ENCODE measurements at regions not wholly inside any gene's neighbourhood (a gene's known extent, or its start where the extent isn't known, plus 50 kb on each side); places are given as distances from the start of the nearest gene placed in this dataset.

DNA sequence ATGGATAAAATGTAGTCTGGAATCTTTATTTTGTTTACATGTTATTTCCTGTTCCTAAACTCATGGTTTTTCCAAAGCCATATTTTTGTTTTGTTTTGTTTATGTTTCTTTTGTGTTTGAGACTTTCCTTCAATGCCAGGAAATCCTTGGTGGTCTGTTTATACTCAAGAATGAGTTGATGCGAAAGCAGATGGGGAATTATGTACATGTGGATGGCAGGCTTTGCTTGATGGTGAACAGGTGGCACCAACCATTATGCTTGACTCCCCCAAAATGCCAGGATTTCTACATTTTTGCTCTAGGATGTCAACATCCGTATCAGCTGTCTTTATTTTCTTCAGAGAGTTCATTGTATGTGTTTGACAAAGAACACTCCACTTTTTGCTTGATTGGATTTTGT is 448.5 kb downstream of the PRDM2 start:
- H3K27me3 ChIP-seq (ENCODE audit: control insufficient read depth in 3 of 3, insufficient read depth in 3 of 3, low read length in 3 of 3) = no peaks in the 10 kb centered on the region
- H3K27ac ChIP-seq (ENCODE audit: low read depth in 1 of 3, low read length in 2 of 3) = no peak overlapping the region
- no peak for FAIRE-seq
- no peak for DNase-seq
- no peaks in the 10 kb centered on the region for H3K9me3 ChIP-seq (ENCODE audit: control insufficient read depth in 2 of 2, insufficient read depth in 1 of 2, low read depth in 1 of 2, low read length in 1 of 2)
- H3K4me3 ChIP-seq (ENCODE audit: low read depth in 1 of 3, low read length in 3 of 3) = no peak overlapping the region
- no peaks in the 10 kb centered on the region for H3K36me3 ChIP-seq (ENCODE audit: control insufficient read depth in 3 of 3, insufficient read depth in 2 of 3, low read depth in 1 of 3, low read length in 3 of 3)
- H3K4me1 ChIP-seq (ENCODE audit: control insufficient read depth in 3 of 3, insufficient read depth in 2 of 3, low read depth in 1 of 3, low read length in 2 of 3) = no peaks in the 10 kb centered on the region
- 58 to 84% (median 73%) methylated on average over 2 of the region's 2 CpGs for WGBS, 3 donors

DNA sequence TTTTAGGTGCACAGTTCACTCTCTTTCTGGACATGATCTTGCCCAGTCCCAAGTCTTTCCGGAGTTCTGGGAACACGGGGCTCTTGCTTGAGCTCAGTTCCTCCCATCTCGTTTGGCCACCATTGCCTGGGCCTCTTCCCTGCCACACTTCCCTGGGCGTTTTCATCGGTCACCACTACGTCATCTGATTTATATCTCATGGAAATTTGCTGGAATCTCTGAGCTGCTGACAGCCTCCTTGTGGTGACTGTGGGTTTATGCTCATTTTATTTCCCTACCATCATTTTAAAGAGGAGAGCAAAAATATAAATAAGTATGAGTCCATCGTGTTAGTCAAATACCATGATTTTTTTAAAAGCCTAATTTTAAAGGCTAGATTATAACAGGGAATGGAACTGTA is 449.1 kb upstream of the KAZN start:
- no peaks in the 10 kb centered on the region for H3K9me3 ChIP-seq (ENCODE audit: control insufficient read depth in 2 of 2, insufficient read depth in 1 of 2, low read depth in 1 of 2, low read length in 1 of 2)
- no peak overlapping the region for H3K4me3 ChIP-seq (ENCODE audit: low read depth in 1 of 3, low read length in 3 of 3)
- no peak overlapping the region for H3K27ac ChIP-seq (ENCODE audit: low read depth in 1 of 3, low read length in 2 of 3)
- no peaks in the 10 kb centered on the region for H3K36me3 ChIP-seq (ENCODE audit: control insufficient read depth in 3 of 3, insufficient read depth in 2 of 3, low read depth in 1 of 3, low read length in 3 of 3)
- 85 to 91% (median 86%) methylated on average over 7 of the region's 7 CpGs for WGBS, 3 donors
- DNase-seq = no peak
- FAIRE-seq = no peak
- no peaks in the 10 kb centered on the region for H3K27me3 ChIP-seq (ENCODE audit: control insufficient read depth in 3 of 3, insufficient read depth in 3 of 3, low read length in 3 of 3)
- H3K4me1 ChIP-seq (ENCODE audit: control insufficient read depth in 3 of 3, insufficient read depth in 2 of 3, low read depth in 1 of 3, low read length in 2 of 3) = no peaks in the 10 kb centered on the region

GRCh38 chr1:14156543-14156942 is 441.9 kb upstream of the KAZN start:
- Histone ChIP-seq H3K9me3 (ENCODE audit: control insufficient read depth in 2 of 2, insufficient read depth in 1 of 2, low read depth in 1 of 2, low read length in 1 of 2) (peaks cover 0 to 9% of the 10 kb centered on the region in 2 donors), H3K36me3 (ENCODE audit: control insufficient read depth in 3 of 3, insufficient read depth in 2 of 3, low read depth in 1 of 3, low read length in 3 of 3) (no peaks in the 10 kb centered on the region), H3K27ac (ENCODE audit: low read depth in 1 of 3, low read length in 2 of 3) (no peak overlapping the region), H3K27me3 (ENCODE audit: control insufficient read depth in 3 of 3, insufficient read depth in 3 of 3, low read length in 3 of 3) (no peaks in the 10 kb centered on the region), H3K4me1 (ENCODE audit: control insufficient read depth in 3 of 3, insufficient read depth in 2 of 3, low read depth in 1 of 3, low read length in 2 of 3) (no peaks in the 10 kb centered on the region), H3K4me3 (ENCODE audit: low read depth in 1 of 3, low read length in 3 of 3) (no peak overlapping the region)
- DNase-seq (no peak), FAIRE-seq (no peak)
- 93 to 98% (median 96%) methylated on average over 4 of the region's 4 CpGs for WGBS, 3 donors

- no peaks in the 10 kb centered on the region for H3K4me1 ChIP-seq (ENCODE audit: control insufficient read depth in 3 of 3, insufficient read depth in 2 of 3, low read depth in 1 of 3, low read length in 2 of 3)
- peaks cover 0 to 22% of the 10 kb centered on the region in 2 donors for H3K9me3 ChIP-seq (ENCODE audit: control insufficient read depth in 2 of 2, insufficient read depth in 1 of 2, low read depth in 1 of 2, low read length in 1 of 2)
- H3K4me3 ChIP-seq (ENCODE audit: low read depth in 1 of 3, low read length in 3 of 3) = no peak overlapping the region
- no peak for FAIRE-seq
- no peak overlapping the region for H3K27ac ChIP-seq (ENCODE audit: low read depth in 1 of 3, low read length in 2 of 3)
- 17 to 32% (median 28%) methylated on average over 2 of the region's 2 CpGs for WGBS, 3 donors
- H3K36me3 ChIP-seq (ENCODE audit: control insufficient read depth in 3 of 3, insufficient read depth in 2 of 3, low read depth in 1 of 3, low read length in 3 of 3) = no peaks in the 10 kb centered on the region
- H3K27me3 ChIP-seq (ENCODE audit: control insufficient read depth in 3 of 3, insufficient read depth in 3 of 3, low read length in 3 of 3) = no peaks in the 10 kb centered on the region
- no peak for DNase-seq
Observed at GRCh38 chr1:14160781-14161180, 437.7 kb upstream of the KAZN start.

DNA sequence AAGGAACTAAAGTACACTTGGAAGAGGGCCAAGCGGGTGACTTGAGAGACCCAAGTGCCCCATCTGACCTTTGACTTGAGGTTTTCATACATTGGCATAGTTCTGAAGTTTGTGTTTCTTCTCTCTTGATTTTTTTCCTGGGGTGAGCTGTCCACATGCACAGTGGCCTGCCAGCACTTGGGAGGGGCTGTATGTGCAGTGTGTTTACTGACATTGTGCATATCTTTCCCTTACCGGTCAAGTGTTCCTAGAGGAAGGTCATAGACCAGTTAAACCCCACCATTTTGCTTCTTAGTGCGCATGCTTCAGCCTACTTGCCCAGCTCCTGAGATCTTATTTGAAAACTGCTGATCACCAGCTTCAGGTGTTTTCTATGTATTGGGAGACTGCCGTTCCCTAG is 435.2 kb upstream of the KAZN start:
- no peak for FAIRE-seq

GRCh38 chr1:14165371-14165801 is 433.1 kb upstream of the KAZN start:
- Histone ChIP-seq H3K4me3 (ENCODE audit: low read depth in 1 of 3, low read length in 3 of 3) (no peak overlapping the region), H3K9me3 (ENCODE audit: control insufficient read depth in 2 of 2, insufficient read depth in 1 of 2, low read depth in 1 of 2, low read length in 1 of 2) (peaks cover 0 to 13% of the 10 kb centered on the region in 2 donors), H3K27me3 (ENCODE audit: control insufficient read depth in 3 of 3, insufficient read depth in 3 of 3, low read length in 3 of 3) (no peaks in the 10 kb centered on the region), H3K4me1 (ENCODE audit: control insufficient read depth in 3 of 3, insufficient read depth in 2 of 3, low read depth in 1 of 3, low read length in 2 of 3) (no peaks in the 10 kb centered on the region), H3K27ac (ENCODE audit: low read depth in 1 of 3, low read length in 2 of 3) (no peak overlapping the region), H3K36me3 (ENCODE audit: control insufficient read depth in 3 of 3, insufficient read depth in 2 of 3, low read depth in 1 of 3, low read length in 3 of 3) (no peaks in the 10 kb centered on the region)
- WGBS, 3 donors = 8 to 25% (median 23%) methylated on average over 2 of the region's 2 CpGs
- DNase-seq (no peak), FAIRE-seq (no peak)

More for the DNA sequence above, 435.2 kb upstream of the KAZN start:
- DNase-seq = no peak
- peaks cover 0 to 19% of the 10 kb centered on the region in 2 donors for H3K9me3 ChIP-seq (ENCODE audit: control insufficient read depth in 2 of 2, insufficient read depth in 1 of 2, low read depth in 1 of 2, low read length in 1 of 2)
- H3K27ac ChIP-seq (ENCODE audit: low read depth in 1 of 3, low read length in 2 of 3) = no peak overlapping the region
- 91 to 92% (median 91%) methylated on average over 4 of the region's 4 CpGs for WGBS, 3 donors
- no peaks in the 10 kb centered on the region for H3K4me1 ChIP-seq (ENCODE audit: control insufficient read depth in 3 of 3, insufficient read depth in 2 of 3, low read depth in 1 of 3, low read length in 2 of 3)
- H3K27me3 ChIP-seq (ENCODE audit: control insufficient read depth in 3 of 3, insufficient read depth in 3 of 3, low read length in 3 of 3) = no peaks in the 10 kb centered on the region
- no peak overlapping the region for H3K4me3 ChIP-seq (ENCODE audit: low read depth in 1 of 3, low read length in 3 of 3)
- no peaks in the 10 kb centered on the region for H3K36me3 ChIP-seq (ENCODE audit: control insufficient read depth in 3 of 3, insufficient read depth in 2 of 3, low read depth in 1 of 3, low read length in 3 of 3)

GRCh38 chr1:14167884-14168283 is 430.6 kb upstream of the KAZN start:
- no peaks in the 10 kb centered on the region for H3K27me3 ChIP-seq (ENCODE audit: control insufficient read depth in 3 of 3, insufficient read depth in 3 of 3, low read length in 3 of 3)
- peaks cover 0 to 14% of the 10 kb centered on the region in 2 donors for H3K9me3 ChIP-seq (ENCODE audit: control insufficient read depth in 2 of 2, insufficient read depth in 1 of 2, low read depth in 1 of 2, low read length in 1 of 2)
- WGBS, 3 donors = 79 to 91% (median 87%) methylated on average over 10 of the region's 10 CpGs
- H3K36me3 ChIP-seq (ENCODE audit: control insufficient read depth in 3 of 3, insufficient read depth in 2 of 3, low read depth in 1 of 3, low read length in 3 of 3) = no peaks in the 10 kb centered on the region
- DNase-seq (no peak), FAIRE-seq (no peak)
- H3K4me3 ChIP-seq (ENCODE audit: low read depth in 1 of 3, low read length in 3 of 3) = no peak overlapping the region
- no peaks in the 10 kb centered on the region for H3K4me1 ChIP-seq (ENCODE audit: control insufficient read depth in 3 of 3, insufficient read depth in 2 of 3, low read depth in 1 of 3, low read length in 2 of 3)
- H3K27ac ChIP-seq (ENCODE audit: low read depth in 1 of 3, low read length in 2 of 3) = no peak overlapping the region

GRCh38 chr1:14168326-14169063 is 430.0 kb upstream of the KAZN start:
- H3K36me3 ChIP-seq (ENCODE audit: control insufficient read depth in 3 of 3, insufficient read depth in 2 of 3, low read depth in 1 of 3, low read length in 3 of 3) = no peaks in the 10 kb centered on the region
- H3K27me3 ChIP-seq (ENCODE audit: control insufficient read depth in 3 of 3, insufficient read depth in 3 of 3, low read length in 3 of 3) = no peaks in the 10 kb centered on the region
- no peaks in the 10 kb centered on the region for H3K4me1 ChIP-seq (ENCODE audit: control insufficient read depth in 3 of 3, insufficient read depth in 2 of 3, low read depth in 1 of 3, low read length in 2 of 3)
- H3K9me3 ChIP-seq (ENCODE audit: control insufficient read depth in 2 of 2, insufficient read depth in 1 of 2, low read depth in 1 of 2, low read length in 1 of 2) = peaks cover 0 to 8% of the 10 kb centered on the region in 2 donors
- DNase-seq (no peak), FAIRE-seq (no peak)
- no peak overlapping the region for H3K27ac ChIP-seq (ENCODE audit: low read depth in 1 of 3, low read length in 2 of 3)
- WGBS, 3 donors = 89 to 90% (median 89%) methylated on average over 10 of the region's 10 CpGs
- no peak overlapping the region for H3K4me3 ChIP-seq (ENCODE audit: low read depth in 1 of 3, low read length in 3 of 3)

DNA sequence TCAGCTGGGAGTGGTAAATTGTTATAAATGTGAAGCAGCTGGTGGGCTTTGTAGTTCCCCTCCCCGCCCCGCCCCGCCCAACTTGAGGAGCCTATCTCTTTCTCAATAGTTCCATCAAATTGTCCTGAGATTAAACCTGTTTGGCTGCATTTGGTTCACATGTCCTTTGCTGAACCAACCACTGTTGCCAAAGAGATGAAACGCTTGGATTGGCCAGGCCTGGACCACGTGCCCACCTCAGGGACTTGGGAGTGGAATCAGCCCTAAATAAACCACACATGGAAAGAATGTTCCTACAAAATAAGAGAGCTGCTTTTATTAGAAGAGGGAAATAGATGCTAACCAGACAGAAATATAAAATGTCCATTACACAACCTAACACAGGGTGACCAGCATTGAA is 424.9 kb upstream of the KAZN start:
- Histone ChIP-seq H3K9me3 (ENCODE audit: control insufficient read depth in 2 of 2, insufficient read depth in 1 of 2, low read depth in 1 of 2, low read length in 1 of 2) (peaks cover 0 to 3% of the 10 kb centered on the region in 2 donors), H3K4me1 (ENCODE audit: control insufficient read depth in 3 of 3, insufficient read depth in 2 of 3, low read depth in 1 of 3, low read length in 2 of 3) (no peaks in the 10 kb centered on the region), H3K36me3 (ENCODE audit: control insufficient read depth in 3 of 3, insufficient read depth in 2 of 3, low read depth in 1 of 3, low read length in 3 of 3) (no peaks in the 10 kb centered on the region), H3K27ac (ENCODE audit: low read depth in 1 of 3, low read length in 2 of 3) (no peak overlapping the region), H3K4me3 (ENCODE audit: low read depth in 1 of 3, low read length in 3 of 3) (no peak overlapping the region), H3K27me3 (ENCODE audit: control insufficient read depth in 3 of 3, insufficient read depth in 3 of 3, low read length in 3 of 3) (no peaks in the 10 kb centered on the region)
- DNase-seq = no peak
- no peak for FAIRE-seq
- WGBS, 3 donors = 66 to 92% (median 88%) methylated on average over 5 of the region's 5 CpGs

All from small intestine (tissue), 7 donors.